Nephron (organoid): ENCODE measurements at regions not wholly inside any gene's neighbourhood (a gene's known extent, or its start where the extent isn't known, plus 50 kb on each side); places are given as distances from the start of the nearest gene placed in this dataset.

Experiments used
- H3K27ac Mint-ChIP-seq, 3 experiments: 2 replicates each; pipeline ENCODE4 v1.8.0; 2020; ENCODE audit warnings: mixed read lengths in 3 of 3, mild to moderate bottlenecking in 2 of 3, moderate library complexity in 1 of 3
- H3K27me3 Mint-ChIP-seq: 2 replicates; pipeline ENCODE4 v1.8.0; 2021; ENCODE audit warnings: low read depth, mild to moderate bottlenecking, moderate library complexity, mixed read lengths
- H3K36me3 Mint-ChIP-seq: 2 replicates; pipeline ENCODE4 v1.8.0; 2020; ENCODE audit warnings: low read depth, mixed read lengths
- H3K4me1 Mint-ChIP-seq: 2 replicates; pipeline ENCODE4 v1.8.0; 2020; ENCODE audit warnings: mixed read lengths
- H3K4me3 Mint-ChIP-seq, 3 experiments: 2 replicates each; pipeline ENCODE4 v1.8.0; 2020; ENCODE audit warnings: mild to moderate bottlenecking in 3 of 3, mixed read lengths in 3 of 3, moderate library complexity in 2 of 3
- H3K9me3 Mint-ChIP-seq: 2 replicates; pipeline ENCODE4 v1.8.0; 2020; ENCODE audit warnings: mixed read lengths
- CTCF ChIP-seq, 3 experiments: fragments of 200-600 bp; sonication (generic); IDR thresholded peaks; one replicate each; pipeline ENCODE4 v1.5.0; 2021; ENCODE audit warnings: antibody characterized with exemption in 3 of 3; ENCODE audit not compliant: unreplicated experiment in 3 of 3

- H3K27me3 Mint-ChIP-seq, result peaks cover 11% of the 10 kb centered on the region
- peak overlapping the region; percentile 65 to 74 (median 72) for H3K27ac Mint-ChIP-seq
- H3K36me3 Mint-ChIP-seq, result no peaks in the 10 kb centered on the region
- no peaks in the 10 kb centered on the region for H3K9me3 Mint-ChIP-seq
- no peak overlapping the region for H3K4me3 Mint-ChIP-seq
- peaks cover 26% of the 10 kb centered on the region for H3K4me1 Mint-ChIP-seq
- TF ChIP-seq CTCF (IDR thresholded peaks at IDR 0.05; ENCODE audit: unreplicated experiment in 3 of 3), result no peak
Observed at GRCh38 chr14:31944256-31945073, 132.6 kb upstream of the ARHGAP5 start.

- Mint-ChIP-seq H3K4me3 (no peak overlapping the region), H3K27me3 (peaks cover 11% of the 10 kb centered on the region), H3K4me1 (peaks cover 27% of the 10 kb centered on the region), H3K9me3 (no peaks in the 10 kb centered on the region), H3K27ac (no peak overlapping the region), H3K36me3 (no peaks in the 10 kb centered on the region)
- no peak for TF ChIP-seq CTCF (IDR thresholded peaks at IDR 0.05; ENCODE audit: unreplicated experiment in 3 of 3)
Observed at GRCh38 chr14:31945074-31945613, 132.0 kb upstream of the ARHGAP5 start.

GRCh38 chr14:31945701-31946100 is 131.4 kb upstream of the ARHGAP5 start:
- no peaks in the 10 kb centered on the region for H3K36me3 Mint-ChIP-seq
- H3K27me3 Mint-ChIP-seq, result peaks cover 11% of the 10 kb centered on the region
- no peak overlapping the region for H3K4me3 Mint-ChIP-seq
- no peaks in the 10 kb centered on the region for H3K9me3 Mint-ChIP-seq
- H3K27ac Mint-ChIP-seq, result no peak overlapping the region
- no peak for TF ChIP-seq CTCF (IDR thresholded peaks at IDR 0.05; ENCODE audit: unreplicated experiment in 3 of 3)
- H3K4me1 Mint-ChIP-seq, result peaks cover 31% of the 10 kb centered on the region

GRCh38 chr14:31947076-31947475 is 130.0 kb upstream of the ARHGAP5 start:
- Mint-ChIP-seq H3K4me1 (peaks cover 41% of the 10 kb centered on the region), H3K27ac (no peak overlapping the region), H3K4me3 (no peak overlapping the region), H3K27me3 (peaks cover 11% of the 10 kb centered on the region), H3K9me3 (no peaks in the 10 kb centered on the region), H3K36me3 (no peaks in the 10 kb centered on the region)
- TF ChIP-seq CTCF (IDR thresholded peaks at IDR 0.05; ENCODE audit: unreplicated experiment in 3 of 3), result no peak

- H3K27me3 Mint-ChIP-seq, result peaks cover 11% of the 10 kb centered on the region
- H3K4me1 Mint-ChIP-seq, result peaks cover 41% of the 10 kb centered on the region
- H3K4me3 Mint-ChIP-seq, result no peak overlapping the region
- H3K27ac Mint-ChIP-seq, result peak overlapping the region in 1 of 3 experiments; percentile 8
- TF ChIP-seq CTCF (IDR thresholded peaks at IDR 0.05; ENCODE audit: unreplicated experiment in 3 of 3), result no peak
- H3K9me3 Mint-ChIP-seq, result no peaks in the 10 kb centered on the region
- H3K36me3 Mint-ChIP-seq, result no peaks in the 10 kb centered on the region
Observed at GRCh38 chr14:31947680-31948595, 129.2 kb upstream of the ARHGAP5 start.
